Neural cell (in vitro differentiated cells): ENCODE measurements at regions not wholly inside any gene's neighbourhood (a gene's known extent, or its start where the extent isn't known, plus 50 kb on each side); places are given as distances from the start of the nearest gene placed in this dataset.

Experiments
- CTCF ChIP-seq: fragments of 450-650 bp; IDR thresholded peaks from 2 replicates; pipeline ENCODE4 v1.5.1; 2014; ENCODE audit warnings: antibody characterized with exemption, mild to moderate bottlenecking, moderate library complexity; ENCODE audit not compliant: poor library complexity, severe bottlenecking
- EZH2 ChIP-seq: fragments of 200-600, 300-800 bp; shearing (Covaris generic), sonication (generic); IDR thresholded peaks from 2 replicates; pipeline ENCODE4 v1.6.1; 2014; ENCODE audit warnings: antibody characterized with exemption, low read length, borderline replicate concordance, mild to moderate bottlenecking; ENCODE audit not compliant: insufficient read depth, poor library complexity, severe bottlenecking
- RAD21 ChIP-seq: fragments of 450-650 bp; conservative IDR thresholded peaks from 2 replicates; pipeline ENCODE4 v1.6.1; 2014; ENCODE audit warnings: antibody characterized with exemption, mild to moderate bottlenecking, moderate library complexity
- REST ChIP-seq: IDR thresholded peaks from 2 replicates; pipeline ENCODE4 v1.6.1; 2012; ENCODE audit warnings: borderline replicate concordance
- TAF1 ChIP-seq: IDR thresholded peaks from 2 replicates; pipeline ENCODE4 v1.6.1; 2012; ENCODE audit warnings: low read depth

- TF ChIP-seq CTCF, result no peak
- TF ChIP-seq EZH2, result no peak
- no peak for TF ChIP-seq RAD21
- no peak for TF ChIP-seq TAF1
- TF ChIP-seq REST, result no peak
Observed at GRCh38 chr2:38448692-38449410, 71.8 kb upstream of the ATL2 start.
